SU-DHL-6 (cell line): ENCODE measurements at regions not wholly inside any gene's neighbourhood (a gene's known extent, or its start where the extent isn't known, plus 50 kb on each side); places are given as distances from the start of the nearest gene placed in this dataset.

Experiments used
- CTCF ChIP-seq: fragments of 200-600 bp; sonication (generic); IDR thresholded peaks from one replicate; pipeline ENCODE4 v1.5.1; 2017; ENCODE audit warnings: antibody characterized with exemption, mild to moderate bottlenecking, low read length, moderate library complexity; ENCODE audit not compliant: insufficient read depth, poor library complexity, severe bottlenecking
- EZH2phosphoT487 ChIP-seq: fragments of 200-600 bp; sonication (generic), shearing (Covaris generic); conservative IDR thresholded peaks from 2 replicates; pipeline ENCODE4 v1.6.1; 2018; ENCODE audit warnings: mild to moderate bottlenecking, antibody characterized with exemption, low read length, moderate library complexity, mixed read lengths

- no peak for TF ChIP-seq CTCF
- no peak for TF ChIP-seq EZH2phosphoT487
Observed at GRCh38 chr20:56715902-56716519, 86.9 kb downstream of the TFAP2C start.
